OCI-LY7 (cell line): ENCODE measurements at regions not wholly inside any gene's neighbourhood (a gene's known extent, or its start where the extent isn't known, plus 50 kb on each side); places are given as distances from the start of the nearest gene placed in this dataset.

ENCODE experiments used
- CTCF ChIP-seq: fragments of 200-600 bp; sonication (generic); conservative IDR thresholded peaks from 2 replicates; pipeline ENCODE4 v1.5.1; 2014; ENCODE audit warnings: mild to moderate bottlenecking, antibody characterized with exemption, low read length, moderate library complexity, mixed read lengths
- EZH2phosphoT487 ChIP-seq: fragments of 200-600 bp; sonication (generic); IDR thresholded peaks from 2 replicates; pipeline ENCODE4 v1.6.1; 2018; ENCODE audit warnings: low read depth, borderline replicate concordance, mild to moderate bottlenecking, mixed run types, antibody characterized with exemption, low read length, moderate library complexity, mixed read lengths

DNA sequence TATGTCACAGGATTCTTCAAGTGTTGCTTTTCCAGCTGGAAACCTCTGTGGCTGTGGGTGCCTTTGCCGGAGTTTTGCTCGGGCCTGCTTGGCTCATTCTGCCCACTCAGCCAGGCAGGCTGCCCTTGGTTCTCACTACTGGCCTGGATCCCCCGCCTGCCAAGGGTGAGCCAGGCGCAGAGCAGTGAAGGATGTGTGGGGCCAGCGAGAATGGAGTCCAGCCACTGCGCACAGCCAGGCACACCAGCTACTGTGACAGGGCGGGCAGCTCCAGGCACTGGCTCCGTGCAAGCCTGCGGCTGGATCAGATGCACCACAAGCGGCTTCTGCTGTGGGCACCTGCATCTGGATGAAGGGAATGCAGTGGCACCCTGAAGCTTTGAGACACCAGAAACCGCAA is 257.1 kb downstream of the RPRM start:
- no peak for TF ChIP-seq CTCF
- no peak for TF ChIP-seq EZH2phosphoT487
